GM23338 (cell line): ENCODE measurements at regions not wholly inside any gene's neighbourhood (a gene's known extent, or its start where the extent isn't known, plus 50 kb on each side); places are given as distances from the start of the nearest gene placed in this dataset.

Experiments
- CREB1 ChIP-seq: fragments of 250-450 bp; sonication (Bioruptor Pico); IDR thresholded peaks from 2 replicates; pipeline ENCODE4 v1.5.0; 2020; ENCODE audit warnings: low read depth, mild to moderate bottlenecking, moderate library complexity
- CTCF ChIP-seq, 2 experiments: fragments of 200-600 bp in 1 of 2; sonication (generic) in 1 of 2; conservative IDR thresholded peaks; 2 replicates each; pipeline versions ENCODE4 v1.5.1 to v1.6.1; 2016 to 2017; ENCODE audit warnings: antibody characterized with exemption in 2 of 2, low read depth in 2 of 2, mild to moderate bottlenecking in 2 of 2, moderate library complexity in 1 of 2
- EZH2 ChIP-seq: fragments of 200-600 bp; sonication (generic); IDR thresholded peaks from one replicate; pipeline ENCODE4 v1.8.0; 2017; ENCODE audit warnings: antibody characterized with exemption, mild to moderate bottlenecking, low read depth; ENCODE audit not compliant: unreplicated experiment
- JUNB ChIP-seq: IDR thresholded peaks from one replicate; pipeline ENCODE4 v1.6.1; 2016; ENCODE audit warnings: antibody characterized with exemption; ENCODE audit not compliant: unreplicated experiment
- POLR2AphosphoS5 ChIP-seq: IDR thresholded peaks from 2 replicates; pipeline ENCODE4 v1.6.1; 2016; ENCODE audit warnings: antibody characterized with exemption, low read depth
- REST ChIP-seq: IDR thresholded peaks from one replicate; pipeline ENCODE4 v1.6.1; 2018; ENCODE audit warnings: antibody characterized with exemption; ENCODE audit not compliant: unreplicated experiment
- STAT1 ChIP-seq: IDR thresholded peaks from one replicate; pipeline ENCODE4 v1.6.1; 2016; ENCODE audit warnings: antibody characterized with exemption; ENCODE audit not compliant: unreplicated experiment

GRCh38 chr11:93274851-93275250 lies 55.7 kb upstream of the DEUP1 start:
- TF ChIP-seq POLR2AphosphoS5 (no peak), CTCF (conservative IDR thresholded peaks at IDR 0.05; ENCODE audit: low read depth in 2 of 2) (no peak), STAT1 (no peak), CREB1 (CRISPR knock-in tag) (no peak), EZH2 (no peak), JUNB (no peak), REST (no peak)
